Esophagus muscularis mucosa (tissue), 4 donors: ENCODE measurements at regions not wholly inside any gene's neighbourhood (a gene's known extent, or its start where the extent isn't known, plus 50 kb on each side); places are given as distances from the start of the nearest gene placed in this dataset.

Source experiments
- DNase-seq: peaks from one replicate; pipeline ENCODE4 v3.0.0-alpha.2; 2017; ENCODE audit errors: extremely low spot score
- H3K27ac ChIP-seq, 4 donors: fragments of 200-600 bp; sonication (generic); replicated peaks in 1 of 4; 1 replicate in 3 of 4; 2 replicates in 1 of 4; pipeline ENCODE4 v1.5.1; 2016 to 2019; ENCODE audit warnings: mild to moderate bottlenecking in 1 of 4
- H3K27me3 ChIP-seq, 4 donors: fragments of 200-600 bp; sonication (generic); one replicate each; pipeline versions ENCODE4 v1.5.1 to v1.6.0; 2016 to 2019
- H3K36me3 ChIP-seq, 4 donors: fragments of 200-600 bp; sonication (generic); one replicate each; pipeline ENCODE4 v1.5.1; 2016 to 2019
- H3K4me1 ChIP-seq, 4 donors: fragments of 200-600 bp; sonication (generic); one replicate each; pipeline ENCODE4 v1.5.1; 2016 to 2019
- H3K4me3 ChIP-seq, 4 donors: fragments of 200-600 bp; sonication (generic); 1 replicate in 2 of 4; 2 replicates in 2 of 4; pipeline ENCODE4 v1.5.1; 2016 to 2019; ENCODE audit warnings: mild to moderate bottlenecking in 4 of 4, moderate library complexity in 1 of 4
- H3K9me3 ChIP-seq, 4 donors: fragments of 200-600 bp; sonication (generic); 1 replicate in 3 of 4; 2 replicates in 1 of 4; pipeline ENCODE4 v1.5.1; 2016 to 2019
- EP300 ChIP-seq: sonication (generic); formaldehyde crosslinking; IDR thresholded peaks from one replicate; pipeline ENCODE4 v1.6.1; 2017; ENCODE audit warnings: antibody characterized with exemption
- POLR2A ChIP-seq: fragments of 450-650 bp; IDR thresholded peaks from one replicate; pipeline ENCODE4 v1.6.1; 2017; ENCODE audit warnings: antibody characterized with exemption, moderate library complexity, mild to moderate bottlenecking, low read depth
- POLR2AphosphoS5 ChIP-seq, 2 donors: sonication (generic); formaldehyde crosslinking; IDR thresholded peaks; one replicate each; pipeline ENCODE4 v1.6.1; 2017; ENCODE audit warnings: antibody characterized with exemption in 2 of 2
- WGBS: methylation state at CpG from one replicate; pipeline ENCODE4 v1.1.5; 2018; 5-methylcytosine and 5-hydroxymethylcytosine counted together
- intact Hi-C: fragments of 100-400 bp; cut with DNase I; formaldehyde crosslinking; loops from one replicate; pipeline ENCODE4 v1.15.1; 2023
- TF ChIP-seq, protein P1 (sequence below), 3 experiments: fragments of 200-600 bp in 2 of 3; fragments of 450-650 bp in 1 of 3; sonication (generic) in 2 of 3; IDR thresholded peaks; one replicate each; pipeline ENCODE4 v1.5.1; 2017 to 2019; ENCODE audit warnings: antibody characterized with exemption in 3 of 3, mild to moderate bottlenecking in 2 of 3, moderate library complexity in 1 of 3

DNA sequence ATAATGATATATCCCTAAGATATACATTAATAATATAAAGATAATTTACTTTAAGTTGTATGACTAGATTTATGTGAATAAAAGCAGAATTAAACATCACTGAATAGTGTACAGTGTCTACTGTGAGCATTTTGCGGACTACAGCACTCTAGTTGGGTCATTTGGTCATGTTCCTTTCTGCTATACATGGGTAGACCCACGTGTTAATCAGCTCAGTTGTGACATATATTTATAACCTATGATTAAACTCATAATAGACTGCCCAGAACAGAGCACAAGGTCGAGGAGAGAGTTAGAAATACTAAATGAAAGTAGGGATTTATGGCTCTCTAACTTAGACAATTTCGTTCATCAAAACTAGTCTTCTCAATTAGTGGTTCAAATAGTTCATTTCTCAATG, 852.7 kb downstream of the EPHA7 start:
- WGBS, result 61% methylated on average over 4 of the region's 4 CpGs
- no peak overlapping the region for H3K27ac ChIP-seq
- intact Hi-C loops, result no loop called here
- no peaks in the 10 kb centered on the region for H3K9me3 ChIP-seq
- DNase-seq, result no peak
- H3K4me3 ChIP-seq, result no peak overlapping the region
- H3K27me3 ChIP-seq, result no peaks in the 10 kb centered on the region
- H3K36me3 ChIP-seq, result no peaks in the 10 kb centered on the region
- H3K4me1 ChIP-seq, result peaks cover 0 to 4% (median 0%) of the 10 kb centered on the region in 4 donors
- no peak for TF ChIP-seq EP300
- no peak for TF ChIP-seq POLR2A
- TF ChIP-seq, protein P1, sequence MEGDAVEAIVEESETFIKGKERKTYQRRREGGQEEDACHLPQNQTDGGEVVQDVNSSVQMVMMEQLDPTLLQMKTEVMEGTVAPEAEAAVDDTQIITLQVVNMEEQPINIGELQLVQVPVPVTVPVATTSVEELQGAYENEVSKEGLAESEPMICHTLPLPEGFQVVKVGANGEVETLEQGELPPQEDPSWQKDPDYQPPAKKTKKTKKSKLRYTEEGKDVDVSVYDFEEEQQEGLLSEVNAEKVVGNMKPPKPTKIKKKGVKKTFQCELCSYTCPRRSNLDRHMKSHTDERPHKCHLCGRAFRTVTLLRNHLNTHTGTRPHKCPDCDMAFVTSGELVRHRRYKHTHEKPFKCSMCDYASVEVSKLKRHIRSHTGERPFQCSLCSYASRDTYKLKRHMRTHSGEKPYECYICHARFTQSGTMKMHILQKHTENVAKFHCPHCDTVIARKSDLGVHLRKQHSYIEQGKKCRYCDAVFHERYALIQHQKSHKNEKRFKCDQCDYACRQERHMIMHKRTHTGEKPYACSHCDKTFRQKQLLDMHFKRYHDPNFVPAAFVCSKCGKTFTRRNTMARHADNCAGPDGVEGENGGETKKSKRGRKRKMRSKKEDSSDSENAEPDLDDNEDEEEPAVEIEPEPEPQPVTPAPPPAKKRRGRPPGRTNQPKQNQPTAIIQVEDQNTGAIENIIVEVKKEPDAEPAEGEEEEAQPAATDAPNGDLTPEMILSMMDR (IDR thresholded peaks at IDR 0.05), result no peak
- TF ChIP-seq POLR2AphosphoS5 (IDR thresholded peaks at IDR 0.05), result no peak

DNA sequence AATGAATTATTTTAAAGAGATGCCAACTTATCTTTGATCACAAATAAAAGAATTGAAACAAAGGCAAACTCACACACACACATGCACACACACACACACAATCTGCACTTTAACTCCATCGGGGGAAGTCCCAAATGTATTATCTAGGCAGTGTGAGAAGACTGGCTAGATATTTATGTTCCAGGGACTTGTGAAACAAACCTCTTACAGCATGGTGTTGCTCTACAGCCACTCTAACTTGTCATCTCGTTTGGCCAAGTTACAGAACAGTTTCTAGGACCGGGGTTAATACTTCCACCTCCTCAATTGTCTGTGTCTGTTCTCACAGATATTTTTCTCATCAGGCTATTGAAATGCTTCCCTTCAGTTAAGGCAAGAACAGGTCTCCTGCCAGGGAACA, 855.0 kb downstream of the EPHA7 start:
- DNase-seq, result no peak
- H3K27me3 ChIP-seq, result no peaks in the 10 kb centered on the region
- TF ChIP-seq POLR2AphosphoS5 (IDR thresholded peaks at IDR 0.05) (no peak), POLR2A (no peak), EP300 (no peak)
- TF ChIP-seq, protein P1 (IDR thresholded peaks at IDR 0.05), result no peak
- intact Hi-C loops, result no loop called here
- H3K36me3 ChIP-seq, result no peaks in the 10 kb centered on the region
- H3K27ac ChIP-seq, result no peak overlapping the region
- no peak overlapping the region for H3K4me3 ChIP-seq
- H3K9me3 ChIP-seq, result no peaks in the 10 kb centered on the region
- WGBS, result 73% methylated on average over 3 of the region's 3 CpGs
- peaks cover 0 to 4% (median 0%) of the 10 kb centered on the region in 4 donors for H3K4me1 ChIP-seq

DNA sequence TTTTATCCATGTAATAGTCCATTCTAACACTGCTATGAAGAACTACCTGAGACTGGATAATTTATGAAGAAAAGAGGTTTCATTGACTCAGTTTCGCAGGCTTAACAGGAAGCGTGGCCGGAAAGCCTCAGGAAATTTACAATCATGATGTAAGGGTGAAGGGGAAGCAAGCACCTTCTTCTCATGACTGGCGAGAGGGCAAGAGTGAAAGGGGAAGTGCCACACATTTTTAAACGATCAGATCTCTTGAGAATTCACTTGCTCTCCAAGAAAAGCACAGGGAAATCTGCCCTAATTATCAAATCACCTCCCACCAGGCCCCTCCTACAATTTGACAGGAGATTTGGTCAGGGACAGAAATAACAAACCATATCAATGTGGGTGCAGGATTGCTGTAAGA, 859.7 kb downstream of the EPHA7 start:
- intact Hi-C loops, result no loop called here
- H3K27ac ChIP-seq, result no peak overlapping the region
- TF ChIP-seq, protein P1 (IDR thresholded peaks at IDR 0.05), result no peak
- no peak for TF ChIP-seq POLR2AphosphoS5 (IDR thresholded peaks at IDR 0.05)
- TF ChIP-seq EP300, result no peak
- no peak for TF ChIP-seq POLR2A
- WGBS, result 50% methylated on average over 5 of the region's 5 CpGs
- H3K4me1 ChIP-seq, result peaks cover 0 to under 1% (median 0%) of the 10 kb centered on the region in 4 donors
- no peaks in the 10 kb centered on the region for H3K27me3 ChIP-seq
- no peaks in the 10 kb centered on the region for H3K36me3 ChIP-seq
- no peaks in the 10 kb centered on the region for H3K9me3 ChIP-seq
- H3K4me3 ChIP-seq, result no peak overlapping the region
- no peak for DNase-seq

DNA sequence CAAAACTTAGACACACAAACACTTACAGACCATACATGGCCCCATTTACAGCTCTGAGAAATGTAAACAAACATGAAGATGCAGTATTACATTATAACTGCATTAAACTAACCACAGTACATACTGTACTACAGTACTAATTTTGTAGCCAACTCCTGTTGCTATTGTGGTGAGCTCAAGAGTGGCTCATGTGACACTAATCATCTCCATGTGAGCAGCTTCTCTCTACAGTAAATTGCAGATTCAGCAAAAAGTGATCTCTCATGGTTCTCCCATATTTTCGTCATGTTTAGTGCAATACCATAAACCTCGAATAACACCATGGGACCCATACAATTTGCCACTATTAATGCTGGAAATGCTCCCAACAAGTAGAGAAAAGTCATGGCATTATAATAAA, 860.4 kb downstream of the EPHA7 start:
- no peak overlapping the region for H3K27ac ChIP-seq
- H3K4me3 ChIP-seq, result no peak overlapping the region
- no peaks in the 10 kb centered on the region for H3K9me3 ChIP-seq
- no peaks in the 10 kb centered on the region for H3K27me3 ChIP-seq
- intact Hi-C loops, result no loop called here
- 95% methylated on average over 2 of the region's 2 CpGs for WGBS
- TF ChIP-seq, protein P1 (IDR thresholded peaks at IDR 0.05), result no peak
- TF ChIP-seq EP300 (no peak), POLR2A (no peak), POLR2AphosphoS5 (IDR thresholded peaks at IDR 0.05) (no peak)
- no peaks in the 10 kb centered on the region for H3K4me1 ChIP-seq
- DNase-seq, result no peak
- H3K36me3 ChIP-seq, result no peaks in the 10 kb centered on the region

DNA sequence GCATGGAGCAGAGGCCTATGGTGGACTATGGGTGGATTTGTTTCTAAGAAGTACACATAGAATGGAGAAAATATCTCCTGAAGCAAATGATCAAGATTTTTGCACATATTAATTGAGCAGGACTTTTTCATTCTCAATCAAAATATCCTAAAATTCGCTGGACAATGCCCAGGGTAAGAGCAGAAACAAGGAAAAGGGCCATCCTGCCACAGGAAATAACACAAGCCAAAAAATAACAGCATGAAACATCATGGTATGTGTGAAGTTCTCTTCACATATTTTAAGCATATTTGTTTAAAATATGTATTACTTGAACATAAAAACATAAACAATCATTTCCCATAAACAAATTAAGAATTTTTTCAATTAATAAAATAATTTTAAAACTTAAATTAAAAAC, 868.9 kb downstream of the EPHA7 start:
- no peaks in the 10 kb centered on the region for H3K36me3 ChIP-seq
- no peak overlapping the region for H3K27ac ChIP-seq
- intact Hi-C loops, result no loop called here
- no peaks in the 10 kb centered on the region for H3K9me3 ChIP-seq
- TF ChIP-seq POLR2AphosphoS5 (IDR thresholded peaks at IDR 0.05), result no peak
- no peak for TF ChIP-seq EP300
- TF ChIP-seq POLR2A, result no peak
- TF ChIP-seq, protein P1 (IDR thresholded peaks at IDR 0.05), result no peak
- WGBS, result 43% methylated on average over 1 of the region's 1 CpG
- H3K4me1 ChIP-seq, result no peaks in the 10 kb centered on the region
- no peaks in the 10 kb centered on the region for H3K27me3 ChIP-seq
- H3K4me3 ChIP-seq, result no peak overlapping the region
- DNase-seq, result no peak
